Amygdala (tissue), 56 donors: ENCODE measurements at regions not wholly inside any gene's neighbourhood (a gene's known extent, or its start where the extent isn't known, plus 50 kb on each side); places are given as distances from the start of the nearest gene placed in this dataset.

ENCODE experiments used
- DNase-seq, 56 donors: peaks; one replicate each; lab custom pipeline; 2025; lab: John Stamatoyannopoulos, UW

GRCh38 chr6:40340957-40341356 is 246.2 kb downstream of the LRFN2 start:
- no peak for DNase-seq

GRCh38 chr6:40340196-40340595 is 247.0 kb downstream of the LRFN2 start:
- no peak for DNase-seq

GRCh38 chr6:40338306-40338705 is 248.9 kb downstream of the LRFN2 start:
- DNase-seq = no peak

GRCh38 chr6:40336940-40337760 is 250.0 kb downstream of the LRFN2 start:
- no peak for DNase-seq

GRCh38 chr6:40336296-40336695 is 250.9 kb downstream of the LRFN2 start:
- DNase-seq = no peak

- no peak for DNase-seq
Measured at GRCh38 chr6:40334496-40335270, 252.5 kb downstream of the LRFN2 start.

- no peak for DNase-seq
Measured at GRCh38 chr6:40331545-40331944, 255.6 kb downstream of the LRFN2 start.

- no peak for DNase-seq
Measured at GRCh38 chr6:40330301-40330721, 256.9 kb downstream of the LRFN2 start.

GRCh38 chr6:40328986-40329545 is 258.1 kb downstream of the LRFN2 start:
- DNase-seq = no peak

GRCh38 chr6:40328386-40328985 is 258.7 kb downstream of the LRFN2 start:
- DNase-seq = no peak

GRCh38 chr6:40326714-40327421 is 260.3 kb downstream of the LRFN2 start:
- no peak for DNase-seq

GRCh38 chr6:40325791-40326190 is 261.4 kb downstream of the LRFN2 start:
- no peak for DNase-seq

GRCh38 chr6:40325041-40325440 is 262.1 kb downstream of the LRFN2 start:
- no peak for DNase-seq

- DNase-seq = no peak
Measured at GRCh38 chr6:40323881-40324634, 263.1 kb downstream of the LRFN2 start.

- no peak for DNase-seq
Measured at GRCh38 chr6:40322336-40322735, 264.8 kb downstream of the LRFN2 start.

- DNase-seq = no peak
Measured at GRCh38 chr6:40321616-40322015, 265.5 kb downstream of the LRFN2 start.

GRCh38 chr6:40320947-40321346 is 266.2 kb downstream of the LRFN2 start:
- DNase-seq = no peak

- DNase-seq = no peak
Measured at GRCh38 chr6:40320441-40320840, 266.7 kb downstream of the LRFN2 start.

- DNase-seq = no peak
Measured at GRCh38 chr6:40319124-40319523, 268.0 kb downstream of the LRFN2 start.

- DNase-seq = no peak
Measured at GRCh38 chr6:40315060-40315459, 272.1 kb downstream of the LRFN2 start.
